Parathyroid adenoma (tissue), 2 donors: ENCODE measurements at regions not wholly inside any gene's neighbourhood (a gene's known extent, or its start where the extent isn't known, plus 50 kb on each side); places are given as distances from the start of the nearest gene placed in this dataset.

Experiments
- H2AFZ ChIP-seq: fragments of 300-600 bp; sonication (generic); one replicate; pipeline ENCODE4 v1.7.0; 2017; ENCODE audit warnings: antibody characterized with exemption, mild to moderate bottlenecking
- H3K27ac ChIP-seq: fragments of 300-600 bp; sonication (generic); one replicate; pipeline ENCODE4 v1.7.0; 2017
- H3K27me3 ChIP-seq: fragments of 300-600 bp; sonication (generic); one replicate; pipeline ENCODE4 v1.7.0; 2017; ENCODE audit warnings: low read length; ENCODE audit not compliant: control insufficient read depth, insufficient read depth
- H3K36me3 ChIP-seq: fragments of 300-600 bp; sonication (generic); one replicate; pipeline ENCODE4 v1.7.0; 2017; ENCODE audit warnings: low read length; ENCODE audit not compliant: control insufficient read depth, insufficient read depth
- H3K4me1 ChIP-seq: fragments of 300-600 bp; sonication (generic); one replicate; pipeline ENCODE4 v1.7.0; 2017; ENCODE audit warnings: control low read depth
- H3K4me2 ChIP-seq: fragments of 300-600 bp; sonication (generic); one replicate; pipeline ENCODE4 v1.7.0; 2017; ENCODE audit warnings: low read length
- H3K4me3 ChIP-seq: fragments of 300-600 bp; sonication (generic); one replicate; pipeline ENCODE4 v1.7.0; 2017; ENCODE audit warnings: low read depth, low read length
- H3K79me2 ChIP-seq: fragments of 300-600 bp; sonication (generic); one replicate; pipeline ENCODE4 v1.7.0; 2017; ENCODE audit warnings: control low read depth
- H3K9ac ChIP-seq: fragments of 300-600 bp; sonication (generic); one replicate; pipeline ENCODE4 v1.7.0; 2017; ENCODE audit warnings: mild to moderate bottlenecking
- H3K9me3 ChIP-seq: fragments of 300-600 bp; sonication (generic); one replicate; pipeline ENCODE4 v1.7.0; 2017; ENCODE audit warnings: low read length; ENCODE audit not compliant: control insufficient read depth
- CTCF ChIP-seq: fragments of 300-600 bp; sonication (generic); IDR thresholded peaks from one replicate; pipeline ENCODE4 v1.7.0; 2017; ENCODE audit warnings: antibody characterized with exemption, mild to moderate bottlenecking
- donor health status: primary hyperparathyroidism.

- H3K4me2 ChIP-seq, result no peak overlapping the region
- TF ChIP-seq CTCF, result no peak
Measured at GRCh38 chr12:13591488-13591887, 389.9 kb downstream of the GRIN2B start.

GRCh38 chr12:13591059-13591458, 390.3 kb downstream of the GRIN2B start:
- no peak for TF ChIP-seq CTCF
- no peaks in the 10 kb centered on the region for H3K79me2 ChIP-seq
- H3K4me1 ChIP-seq, result no peaks in the 10 kb centered on the region
- no peak overlapping the region for H3K9ac ChIP-seq
- H3K27ac ChIP-seq, result no peak overlapping the region
- no peak overlapping the region for H2AFZ ChIP-seq
- H3K9me3 ChIP-seq, result no peaks in the 10 kb centered on the region
- no peak overlapping the region for H3K4me3 ChIP-seq
- H3K36me3 ChIP-seq, result no peaks in the 10 kb centered on the region
- no peak overlapping the region for H3K4me2 ChIP-seq
- no peaks in the 10 kb centered on the region for H3K27me3 ChIP-seq

More at GRCh38 chr12:13591488-13591887, 389.9 kb downstream of the GRIN2B start:
- Histone ChIP-seq H3K4me1 (no peaks in the 10 kb centered on the region), H3K9ac (no peak overlapping the region), H3K4me3 (no peak overlapping the region), H2AFZ (no peak overlapping the region), H3K27ac (no peak overlapping the region), H3K79me2 (no peaks in the 10 kb centered on the region), H3K36me3 (no peaks in the 10 kb centered on the region), H3K27me3 (no peaks in the 10 kb centered on the region), H3K9me3 (no peaks in the 10 kb centered on the region)

- Histone ChIP-seq H3K4me3 (no peak overlapping the region), H3K36me3 (no peaks in the 10 kb centered on the region), H3K79me2 (no peaks in the 10 kb centered on the region), H2AFZ (no peak overlapping the region), H3K4me2 (no peak overlapping the region), H3K27me3 (no peaks in the 10 kb centered on the region), H3K4me1 (no peaks in the 10 kb centered on the region), H3K27ac (no peak overlapping the region), H3K9me3 (no peaks in the 10 kb centered on the region), H3K9ac (no peak overlapping the region)
- TF ChIP-seq CTCF, result no peak
Measured at GRCh38 chr12:13588574-13588973, 392.0 kb downstream of the EMP1 start.

- Histone ChIP-seq H3K27ac (no peak overlapping the region), H3K4me3 (no peak overlapping the region), H3K4me1 (no peaks in the 10 kb centered on the region), H3K79me2 (no peaks in the 10 kb centered on the region), H3K9ac (no peak overlapping the region), H3K9me3 (no peaks in the 10 kb centered on the region), H2AFZ (no peak overlapping the region), H3K4me2 (no peak overlapping the region), H3K27me3 (no peaks in the 10 kb centered on the region), H3K36me3 (no peaks in the 10 kb centered on the region)
- TF ChIP-seq CTCF, result no peak
Measured at GRCh38 chr12:13587721-13588390, 391.3 kb downstream of the EMP1 start.

- no peaks in the 10 kb centered on the region for H3K4me1 ChIP-seq
- H3K4me2 ChIP-seq, result no peak overlapping the region
- no peaks in the 10 kb centered on the region for H3K9me3 ChIP-seq
- H3K9ac ChIP-seq, result no peak overlapping the region
- no peak overlapping the region for H3K27ac ChIP-seq
- H3K79me2 ChIP-seq, result no peaks in the 10 kb centered on the region
- H3K36me3 ChIP-seq, result no peaks in the 10 kb centered on the region
- no peak for TF ChIP-seq CTCF
- H2AFZ ChIP-seq, result no peak overlapping the region
- H3K4me3 ChIP-seq, result no peak overlapping the region
- H3K27me3 ChIP-seq, result no peaks in the 10 kb centered on the region
Measured at GRCh38 chr12:13586361-13586760, 389.8 kb downstream of the EMP1 start.
